HG03520 (cell line): ENCODE measurements at regions not wholly inside any gene's neighbourhood (a gene's known extent, or its start where the extent isn't known, plus 50 kb on each side); places are given as distances from the start of the nearest gene placed in this dataset.
A peak's percentile ranks its signal among the peaks of the same experiment; 100 is the strongest.

ENCODE experiments used
- ATAC-seq: cut with Tn5 transposase; IDR thresholded peaks from one replicate; pipeline ENCODE4 v1.9.1; 2021; ENCODE audit warnings: mild to moderate bottlenecking, moderate library complexity; ENCODE audit not compliant: unreplicated experiment

DNA sequence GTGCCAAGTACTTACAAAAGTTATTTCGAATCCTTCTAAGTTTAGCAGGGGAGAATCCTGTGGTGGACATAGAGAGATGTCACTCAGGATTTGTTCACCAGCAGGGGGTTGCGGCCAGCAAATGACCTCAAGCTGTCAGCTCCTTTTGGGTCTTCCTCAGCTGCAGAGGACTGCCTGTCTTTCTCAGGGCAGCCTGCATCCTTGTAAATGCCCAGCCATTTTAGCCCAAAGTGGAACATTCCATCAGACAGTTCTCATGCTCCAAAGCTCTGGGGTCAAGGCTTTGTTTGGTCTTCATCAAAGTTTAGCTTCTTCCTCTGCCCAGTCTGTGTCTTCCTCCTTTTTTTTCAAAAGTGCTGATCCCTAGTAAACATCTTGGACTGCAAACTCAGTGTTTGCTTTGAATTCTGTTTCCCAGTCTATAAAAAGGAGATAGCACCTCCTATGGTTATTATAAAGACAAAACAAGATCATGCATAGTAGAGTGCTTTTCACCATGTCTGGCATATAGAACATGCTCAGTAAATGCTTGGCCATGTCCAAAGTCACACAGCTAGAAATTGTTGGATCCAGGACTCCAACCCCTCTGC is 156.4 kb upstream of the GATB start:
- ATAC-seq = no peak

DNA sequence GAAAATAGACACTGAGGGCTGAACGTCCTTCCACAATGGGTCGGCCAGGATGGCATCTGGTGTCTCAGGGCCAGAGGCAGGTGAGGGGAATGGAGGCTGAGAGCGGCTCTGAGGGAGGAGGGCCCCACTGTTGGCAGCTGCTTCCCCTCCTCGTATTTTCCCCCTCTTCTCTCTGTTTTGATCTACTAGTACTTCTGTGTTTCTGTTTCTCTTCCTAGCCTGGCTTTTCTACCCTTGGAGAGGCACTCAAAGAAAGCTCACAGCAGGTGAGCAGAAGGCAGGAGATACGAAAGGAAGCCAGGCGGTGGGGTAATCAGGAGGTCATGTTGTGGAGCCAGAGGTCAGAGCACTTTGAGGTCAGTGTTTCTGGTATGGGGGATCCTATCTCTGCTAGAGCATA is 151.8 kb upstream of the GATB start:
- ATAC-seq = no peak

DNA sequence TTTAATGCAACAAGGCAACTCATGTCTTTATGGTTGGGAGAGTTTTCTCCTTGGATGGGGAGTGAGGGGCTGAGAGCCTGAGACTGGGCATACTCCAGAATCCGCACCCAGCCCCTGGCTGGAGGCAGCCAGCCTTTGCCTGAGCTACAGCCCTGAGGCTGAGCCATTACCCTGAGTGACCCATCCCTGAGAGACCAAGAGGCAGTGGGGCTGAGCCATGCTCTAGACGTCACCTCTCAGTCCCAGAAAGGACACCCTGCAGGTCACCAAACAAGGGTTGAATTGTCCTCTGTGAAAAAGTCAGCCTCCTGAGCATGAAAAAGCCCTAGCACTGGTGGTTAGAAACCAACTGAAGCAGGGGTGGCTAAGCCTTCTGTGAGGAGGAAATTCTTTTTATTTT is 151.2 kb upstream of the GATB start:
- ATAC-seq = no peak

DNA sequence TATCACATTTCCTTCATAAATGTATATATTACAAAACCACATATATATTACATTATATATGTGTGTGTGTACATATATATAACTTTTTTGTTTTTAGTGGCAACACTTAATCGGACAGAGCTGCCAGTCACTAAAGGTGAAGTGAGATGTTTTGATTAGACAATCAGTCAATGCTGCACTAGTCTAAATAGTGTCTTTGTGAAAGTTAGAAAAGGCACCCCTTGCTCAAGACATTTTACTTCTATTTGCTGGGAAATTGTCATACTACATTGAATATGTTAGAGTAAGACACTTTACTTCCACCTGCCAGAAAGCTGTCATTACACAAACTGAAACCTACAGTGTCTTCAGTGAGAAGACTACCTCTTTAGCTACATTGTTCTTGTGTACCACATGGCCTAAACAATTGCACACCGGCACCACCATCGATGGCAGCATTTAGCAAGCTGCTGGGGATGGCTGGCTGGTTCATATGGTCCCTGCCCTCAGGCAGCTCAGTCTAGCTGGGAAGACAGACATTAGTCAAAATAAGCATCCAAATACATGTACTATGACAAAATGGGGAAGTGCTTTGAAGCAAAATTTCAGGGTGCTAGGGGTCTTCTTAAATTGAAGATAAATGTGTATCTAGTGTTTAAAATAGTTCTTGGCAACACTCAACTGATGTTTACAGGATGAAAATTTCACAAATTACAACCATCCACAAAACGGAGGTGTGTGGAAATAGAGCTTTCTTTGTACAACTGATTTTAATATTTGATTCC is 148.1 kb upstream of the GATB start:
- no peak for ATAC-seq

DNA sequence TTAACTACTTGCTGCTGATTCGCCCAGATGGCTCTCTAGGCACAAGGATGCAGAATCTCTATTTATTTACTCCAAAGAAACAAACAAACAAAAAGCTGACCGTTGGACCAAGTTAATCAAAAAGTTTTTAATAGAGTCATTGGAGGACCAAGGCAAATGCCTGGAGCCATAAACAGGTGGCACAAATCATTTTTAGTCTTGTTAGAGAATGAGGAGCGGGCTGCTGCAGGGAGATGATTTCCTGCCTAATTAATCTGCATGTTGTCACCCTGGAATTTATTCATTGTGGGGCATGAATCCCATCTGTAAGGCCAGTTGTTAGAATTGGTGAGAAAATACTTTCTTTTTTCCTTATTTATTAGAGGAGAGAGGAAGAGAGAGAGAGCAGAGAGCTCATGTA is 147.4 kb upstream of the GATB start:
- no peak for ATAC-seq

DNA sequence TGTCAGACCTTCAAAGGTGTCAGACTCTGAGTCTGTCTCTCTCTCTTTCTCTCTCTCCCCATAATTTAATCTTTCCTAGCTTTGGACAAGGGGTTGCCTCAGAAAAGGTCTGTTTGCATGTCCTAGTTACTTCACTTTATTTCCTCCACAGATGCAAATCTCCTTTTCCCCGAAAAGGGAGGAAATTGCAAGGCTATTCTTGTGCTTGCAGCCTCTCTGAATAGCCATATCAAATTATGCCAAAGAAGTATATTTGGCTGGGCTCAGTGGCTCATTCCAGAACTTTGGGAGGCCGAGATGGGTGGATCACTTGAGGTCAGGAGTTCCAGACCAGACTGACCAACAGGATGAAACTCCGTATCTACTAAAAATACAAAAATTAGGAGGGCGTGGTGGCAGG is 145.6 kb upstream of the GATB start:
- ATAC-seq = no peak

DNA sequence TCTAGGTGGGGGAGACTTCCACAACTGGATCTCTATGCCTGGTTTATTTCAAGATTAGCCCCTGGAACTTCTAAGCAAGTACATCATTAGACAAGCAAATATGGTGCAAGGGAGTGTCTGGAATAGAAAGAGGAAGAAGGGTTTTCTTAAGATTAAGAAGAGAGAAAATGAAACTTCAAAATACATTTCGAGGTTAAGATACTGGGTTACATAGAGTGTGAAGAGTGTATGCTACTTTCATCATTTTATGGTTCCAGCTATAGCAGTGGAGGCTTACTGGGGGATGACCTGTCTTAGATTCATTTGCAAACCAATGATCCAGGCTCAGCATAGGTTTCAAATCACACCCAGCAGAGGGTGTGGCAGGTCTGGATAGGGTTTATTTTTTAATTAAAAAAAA is 144.4 kb upstream of the GATB start:
- ATAC-seq = peak; percentile 92

DNA sequence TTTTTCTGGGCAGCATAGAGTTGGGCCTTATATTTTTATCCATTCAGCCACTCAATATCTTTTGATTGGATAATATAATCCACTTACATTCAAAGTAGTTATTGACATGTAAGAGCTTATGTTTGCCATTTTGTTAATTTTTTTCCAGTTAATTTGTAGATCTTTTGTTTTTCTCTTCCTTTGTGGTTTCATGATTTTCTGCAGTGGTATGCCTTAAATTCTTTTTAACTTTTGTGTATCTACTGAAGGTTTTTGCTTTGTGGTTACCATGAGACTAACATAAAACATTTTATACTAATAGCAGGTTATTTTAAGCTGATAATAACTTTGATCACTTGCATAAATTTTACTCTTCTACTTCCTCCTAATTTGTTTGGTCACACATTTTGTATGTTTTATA is 140.8 kb upstream of the GATB start:
- ATAC-seq = no peak

DNA sequence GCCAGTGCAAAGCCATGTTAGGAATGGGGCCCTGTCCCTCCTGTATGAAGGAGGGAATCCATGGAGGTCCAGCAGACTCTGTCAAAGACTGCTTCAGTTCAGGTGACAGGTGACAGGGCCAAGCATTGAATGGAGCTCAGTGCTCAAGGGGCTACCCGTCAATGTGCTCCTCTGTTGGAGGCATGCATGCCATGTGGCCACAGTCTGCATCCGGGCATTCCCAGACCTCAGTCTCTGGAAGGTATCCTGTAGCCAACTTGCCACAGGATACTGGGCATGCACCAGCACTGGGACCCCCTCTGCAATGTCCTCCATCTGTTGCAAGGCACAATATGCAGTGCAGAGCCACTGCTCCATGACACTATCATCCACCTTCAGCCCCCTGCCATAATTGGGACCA is 136.1 kb upstream of the GATB start:
- no peak for ATAC-seq

DNA sequence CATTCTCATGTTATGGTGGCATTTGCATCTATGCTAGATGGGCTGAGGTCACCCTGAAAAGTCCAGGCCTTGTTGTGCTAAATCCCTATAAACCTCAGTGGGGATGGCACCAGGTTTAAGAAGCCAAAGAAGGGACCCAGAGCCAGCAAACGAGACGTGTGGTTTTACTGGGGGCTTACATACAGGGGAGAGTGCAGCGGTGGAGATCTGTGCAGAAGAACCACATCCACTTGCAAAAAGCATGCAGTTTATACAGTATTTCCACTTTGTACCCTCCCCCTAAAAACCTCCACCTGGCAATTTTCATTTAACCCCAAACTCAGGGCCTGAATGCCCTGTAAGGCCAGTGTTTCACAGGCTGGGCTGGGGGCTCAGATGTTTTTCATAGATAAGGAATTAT is 134.9 kb upstream of the GATB start:
- no peak for ATAC-seq

DNA sequence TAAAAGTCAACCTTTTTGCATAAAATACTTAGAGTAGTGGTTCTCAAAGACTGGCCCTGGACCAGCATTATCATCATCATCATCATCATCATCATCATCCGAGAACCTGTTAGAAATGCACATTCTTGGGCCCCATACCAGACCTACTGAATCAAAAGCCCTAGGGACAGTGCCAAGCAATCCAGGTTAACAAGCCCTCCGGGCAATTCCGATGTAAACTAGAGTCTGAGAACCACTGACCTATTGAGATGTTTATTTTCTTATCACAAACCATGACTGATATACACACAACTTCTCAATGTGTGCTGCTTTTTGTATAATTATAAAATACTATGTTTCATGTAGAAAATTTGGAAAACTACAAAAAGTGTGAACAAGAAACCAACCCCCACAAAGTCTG is 133.4 kb upstream of the GATB start:
- no peak for ATAC-seq

DNA sequence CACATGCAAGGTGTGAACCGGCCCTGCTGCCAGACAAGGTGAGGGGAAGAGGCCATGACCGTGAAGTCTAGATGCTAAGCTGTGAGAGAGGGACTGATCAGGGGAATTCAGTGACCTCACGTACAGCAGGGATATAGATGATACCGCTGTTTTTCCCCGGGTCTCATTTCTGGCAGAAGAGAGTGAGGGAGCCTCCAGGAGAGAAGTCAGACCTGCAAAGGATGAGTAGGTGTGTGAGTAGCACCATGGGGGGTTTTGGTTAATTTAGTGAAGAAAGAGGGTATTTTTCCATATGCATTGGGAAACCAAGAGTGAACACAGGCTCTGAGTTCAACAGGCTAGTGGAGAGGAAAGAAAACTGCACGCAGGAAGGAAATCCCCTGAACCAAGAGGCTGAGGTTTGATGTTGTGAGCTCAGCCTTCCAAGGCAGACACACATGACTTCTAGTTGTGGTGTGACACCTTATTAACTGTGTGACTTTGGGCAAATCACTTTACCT is 127.6 kb upstream of the GATB start:
- ATAC-seq = no peak

DNA sequence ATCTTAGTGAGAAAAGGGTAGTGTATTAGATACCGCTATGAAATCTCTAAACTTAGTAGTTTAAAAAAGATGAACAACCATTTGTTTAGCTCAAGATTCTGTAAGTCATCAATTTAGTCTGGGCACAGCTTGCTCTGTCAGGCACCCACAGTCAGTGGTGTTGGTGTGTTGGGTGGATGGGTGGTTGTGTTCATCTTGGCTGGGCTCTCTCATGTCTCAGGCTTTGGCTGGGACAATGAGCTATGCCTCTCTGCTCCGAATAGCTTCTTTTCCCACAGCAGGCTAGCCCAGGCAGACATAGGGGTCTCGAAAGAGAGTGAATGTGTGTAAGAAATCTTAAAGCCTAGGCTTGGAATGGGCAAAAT is 127.0 kb upstream of the GATB start:
- ATAC-seq = peak; percentile 18

DNA sequence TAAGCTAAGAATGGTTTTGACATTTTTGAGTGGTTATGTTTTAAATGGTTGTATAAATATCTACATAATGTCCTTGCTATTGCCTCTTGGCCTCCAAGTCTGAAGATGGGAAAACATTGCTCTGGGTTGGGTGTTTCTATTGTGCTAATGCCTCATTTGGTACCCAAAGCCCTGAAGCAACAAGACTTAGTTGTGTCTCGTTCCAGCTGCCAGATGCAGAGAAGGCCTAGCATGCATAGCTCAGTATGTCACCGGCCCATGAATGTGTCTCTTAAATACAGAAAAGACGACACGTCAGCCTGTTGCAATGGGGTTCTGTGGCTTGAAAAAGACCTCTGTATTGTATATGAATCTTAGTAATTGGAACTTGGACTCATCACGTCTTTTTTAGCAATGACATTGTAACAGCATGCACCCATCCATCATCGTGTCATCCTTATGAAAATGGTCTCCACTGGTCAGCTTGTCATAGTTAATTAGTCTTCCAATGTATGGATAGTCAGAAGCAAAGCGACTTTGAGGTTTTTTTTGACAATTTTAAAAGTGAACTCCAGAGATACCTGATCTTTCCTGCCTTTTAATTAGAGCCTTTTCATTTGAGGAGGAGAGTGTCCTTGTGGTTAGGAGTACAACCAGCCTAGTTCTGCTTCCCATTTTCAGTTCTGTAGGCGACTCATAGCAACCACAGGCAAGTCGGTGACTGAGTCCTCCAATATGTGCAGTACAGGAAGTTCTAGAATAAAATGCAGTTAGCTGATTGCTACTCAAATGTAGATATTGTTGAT is 126.4 kb upstream of the GATB start:
- peak; percentile 59 for ATAC-seq

DNA sequence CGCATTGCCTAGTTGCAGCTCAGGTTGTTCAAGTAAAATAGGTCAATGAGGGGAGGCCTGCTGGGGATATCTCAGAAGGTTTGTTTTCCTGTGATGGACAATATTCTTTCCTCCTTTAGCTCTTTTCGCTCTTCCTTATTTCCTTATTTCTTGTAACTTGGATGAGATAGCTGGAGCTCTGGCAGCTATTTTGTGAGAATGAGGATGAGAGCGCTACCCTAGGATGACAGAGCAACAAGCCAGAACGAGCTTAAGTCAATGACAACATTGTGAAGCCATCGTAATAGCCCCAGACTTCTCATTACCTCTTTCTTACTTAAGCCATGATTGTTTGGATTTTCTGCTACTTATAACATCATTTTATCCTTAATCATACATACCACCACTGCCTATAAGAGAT is 124.3 kb upstream of the GATB start:
- no peak for ATAC-seq

DNA sequence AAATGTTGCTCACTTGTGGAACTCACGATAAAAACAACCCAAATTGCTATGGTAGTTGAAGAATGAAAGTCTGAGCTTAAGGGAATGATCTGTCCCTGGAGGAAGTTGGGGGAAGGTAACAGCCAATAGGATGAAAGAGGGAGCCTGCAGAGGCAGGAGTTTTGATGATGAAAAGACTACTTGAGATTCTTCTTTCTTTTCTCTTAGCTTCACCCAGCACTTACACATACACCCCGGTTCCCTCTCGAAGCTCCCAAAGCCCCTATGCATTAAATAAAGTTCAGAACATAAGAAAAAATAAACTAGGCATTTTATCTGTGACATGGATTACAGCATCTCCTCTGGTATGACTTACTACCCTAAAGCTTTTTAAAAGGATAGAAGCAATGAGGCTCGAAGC is 122.9 kb upstream of the GATB start:
- no peak for ATAC-seq

DNA sequence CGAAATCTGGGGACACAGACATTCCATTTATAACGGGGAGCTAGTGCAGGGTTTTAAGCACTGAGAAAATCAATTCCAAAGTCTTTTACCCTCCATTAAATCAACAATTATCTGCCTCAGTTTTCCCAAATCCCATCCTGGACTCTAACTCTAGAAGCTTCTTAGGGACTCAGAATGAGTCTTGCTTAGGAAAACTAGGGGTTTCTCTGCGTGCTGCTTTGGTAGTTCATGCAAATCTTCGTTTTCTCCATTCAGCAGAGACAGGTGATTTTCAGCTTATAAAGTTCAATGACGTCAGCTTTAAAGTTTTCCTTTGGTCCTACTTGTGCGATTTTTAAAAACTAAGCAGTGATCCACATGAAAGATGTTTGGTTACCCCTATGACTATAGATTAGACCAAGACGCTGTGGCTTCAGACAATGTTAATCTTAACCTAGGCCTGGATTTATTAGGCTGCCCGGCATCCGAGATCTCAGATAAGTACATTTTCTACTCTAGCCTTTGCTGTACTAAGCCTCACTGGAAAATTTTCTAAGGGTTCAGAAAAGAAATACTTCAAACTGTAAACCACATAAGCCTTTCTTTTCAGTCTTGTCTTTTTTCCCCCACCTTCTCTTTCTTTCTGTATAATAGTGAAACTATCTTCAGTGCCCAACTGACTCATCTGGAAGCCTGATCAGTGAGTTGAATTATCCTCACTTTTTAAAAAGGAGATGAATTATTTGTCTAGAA is 121.4 kb upstream of the GATB start:
- peak; percentile 75 for ATAC-seq

DNA sequence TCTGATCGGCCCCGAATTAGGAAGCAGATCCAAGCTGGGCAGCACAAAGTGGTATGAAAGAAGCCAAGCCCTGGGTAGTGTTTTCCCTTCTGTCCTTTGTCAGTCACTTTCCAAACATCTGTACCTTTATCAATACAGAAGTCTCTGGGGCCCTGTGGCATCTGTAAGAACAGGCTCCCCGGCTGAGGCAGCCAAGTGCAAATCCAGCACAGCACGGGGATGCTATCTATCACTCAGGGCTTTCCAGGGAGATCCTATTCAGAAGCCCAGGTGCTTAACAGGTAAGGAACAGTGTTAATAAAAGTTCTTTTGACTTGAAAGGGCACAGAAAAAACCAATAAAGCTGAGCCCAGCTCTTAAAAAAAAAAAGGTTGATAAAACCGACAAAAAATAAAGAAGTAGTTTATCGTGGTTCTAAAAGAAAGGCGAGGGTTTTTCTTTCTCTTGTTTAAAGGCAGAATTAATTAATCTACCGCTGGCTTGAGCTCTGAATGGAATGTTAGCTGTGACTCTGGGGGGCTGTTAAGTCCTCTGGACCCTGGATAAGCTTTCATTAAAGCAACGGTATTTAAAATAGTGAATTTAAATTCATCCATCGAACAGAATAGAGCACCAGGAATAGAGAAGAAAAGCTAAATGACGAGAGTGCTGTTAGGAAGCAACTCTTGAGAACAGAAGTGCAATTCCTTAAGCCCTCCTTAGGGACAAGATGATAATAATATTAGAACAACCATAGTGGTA is 119.1 kb upstream of the GATB start:
- no peak for ATAC-seq

DNA sequence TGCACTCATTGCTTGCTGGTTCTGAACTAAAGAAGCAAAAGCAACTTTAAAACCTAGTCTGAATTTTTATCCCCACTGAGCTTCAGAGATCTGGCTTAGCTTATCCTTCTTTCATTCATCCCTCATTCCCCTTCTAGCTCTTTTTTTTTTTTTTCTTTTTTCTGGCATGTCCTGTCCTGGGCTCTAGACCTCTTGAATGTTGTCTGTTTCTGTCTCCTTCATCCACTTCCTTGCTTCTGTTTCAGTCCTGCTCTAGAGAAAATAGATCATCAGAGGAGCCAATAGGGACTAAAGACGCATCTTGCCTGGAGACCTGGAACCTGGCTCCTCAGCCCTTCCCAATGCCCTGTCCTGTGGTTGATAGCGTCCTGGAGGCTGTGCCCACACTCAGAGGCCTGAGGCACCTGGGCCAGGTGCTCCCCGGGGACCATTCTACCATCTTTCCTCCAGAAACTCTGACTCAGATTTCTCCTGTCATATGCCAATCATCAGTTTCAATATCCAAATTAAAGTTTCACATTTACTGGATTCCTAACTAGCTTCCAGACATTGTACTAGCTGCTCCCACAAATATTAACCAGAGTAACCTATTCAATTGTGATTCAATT is 115.7 kb upstream of the GATB start:
- no peak for ATAC-seq

DNA sequence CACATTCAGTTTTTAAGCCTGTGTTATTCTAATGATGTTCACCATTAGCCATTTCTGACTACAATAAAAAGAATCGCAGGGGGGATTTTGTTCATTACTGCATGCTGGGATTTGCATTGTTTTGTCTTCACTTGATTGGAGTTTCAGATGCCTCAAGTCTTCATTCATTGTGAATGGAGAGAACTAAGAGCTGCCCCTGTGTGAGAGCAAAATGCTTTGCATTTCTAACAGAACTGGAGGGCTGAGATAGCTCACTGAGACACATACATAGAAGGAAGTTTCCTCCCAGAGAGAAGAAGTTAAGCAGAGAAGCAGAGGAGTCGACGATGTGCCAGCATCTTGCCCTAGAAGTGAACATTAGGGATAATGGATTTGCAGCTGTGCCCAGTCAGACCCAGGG is 113.5 kb upstream of the GATB start:
- no peak for ATAC-seq
